Posterior cingulate gyrus (tissue), 11 donors: ENCODE measurements at regions not wholly inside any gene's neighbourhood (a gene's known extent, or its start where the extent isn't known, plus 50 kb on each side); places are given as distances from the start of the nearest gene placed in this dataset.
"Not testable (repeated sequence)": the region's sequence is repeated elsewhere in the genome, so short reads cannot be mapped to it uniquely, and the experiment has no call there.

Source experiments
- DNase-seq, 10 donors: peaks; one replicate each; pipeline versions ENCODE4 v3.0.0 to v3.0.0-alpha.2; 2020 to 2021; ENCODE audit warnings: mixed read lengths in 3 of 10
- intact Hi-C: fragments of 100-400 bp; cut with DNase I; formaldehyde crosslinking; loops from one replicate; pipeline ENCODE4 v1.15.1; 2023

- DNase-seq: no peak
- intact Hi-C loops: no loop called here
These were observed 275.3 kb downstream of the TMEM38B start for GRCh38 chr9:105969636-105970035.

- no peak for DNase-seq
- intact Hi-C loops: no loop called here
These were observed 277.6 kb downstream of the TMEM38B start for GRCh38 chr9:105971986-105972385.

- DNase-seq: no peak
- intact Hi-C loops: no loop called here
These were observed 278.3 kb downstream of the TMEM38B start for GRCh38 chr9:105972466-105973204.

DNA sequence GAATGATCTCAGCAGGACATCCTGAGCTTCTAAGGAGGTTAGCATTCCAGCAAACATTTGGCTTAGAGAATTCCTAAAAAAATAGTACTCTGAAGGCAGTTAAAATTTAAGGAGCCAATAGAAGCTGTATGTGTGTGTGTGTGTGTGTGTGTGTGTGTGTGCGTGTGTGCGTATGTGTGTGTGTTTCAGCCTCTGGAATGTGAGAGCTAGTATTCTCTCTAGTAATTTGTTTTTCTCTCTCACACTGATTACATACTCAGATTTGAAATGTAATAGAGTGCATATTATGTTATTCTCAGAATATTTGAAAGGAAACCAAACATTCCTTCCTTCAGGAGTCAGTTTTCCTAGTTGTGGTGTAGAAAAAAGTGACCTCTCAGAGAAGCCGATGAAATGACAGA, 279.6 kb downstream of the TMEM38B start:
- intact Hi-C loops: no loop called here
- no peak for DNase-seq

DNA sequence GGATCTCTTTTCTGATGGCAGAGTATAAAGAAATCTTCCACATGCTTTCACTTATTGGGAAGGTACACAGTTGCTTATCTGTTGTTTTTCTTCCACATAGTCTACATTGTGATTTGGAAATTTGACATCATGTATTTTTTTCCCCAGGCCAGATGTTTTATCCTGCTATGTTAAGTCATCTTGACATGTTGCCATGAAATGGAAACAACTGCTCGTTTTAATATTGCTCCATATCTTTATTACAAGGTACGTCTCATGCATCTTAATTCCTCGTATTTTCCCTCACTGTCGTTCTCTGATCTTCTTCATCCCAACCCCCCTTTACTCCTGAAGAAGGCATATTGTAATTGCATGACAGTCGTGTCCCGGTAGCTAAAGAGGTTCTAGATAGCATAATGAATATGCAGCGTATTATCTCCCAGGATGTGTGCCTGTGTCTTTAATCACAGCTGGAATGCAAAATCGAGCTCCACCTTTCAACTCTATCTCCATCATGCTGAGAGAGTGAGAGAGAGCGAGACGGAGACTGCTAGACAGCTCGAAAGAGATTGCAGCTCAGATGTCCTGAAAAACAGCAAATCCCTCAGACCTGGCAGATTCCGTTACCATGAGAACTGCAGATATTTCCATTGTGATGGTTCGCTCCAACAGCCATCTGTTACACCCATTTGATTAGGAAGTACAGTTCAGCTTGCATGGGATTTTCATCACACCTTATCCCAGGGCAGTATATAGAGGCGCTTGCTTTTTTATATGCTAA, 281.7 kb downstream of the TMEM38B start:
- no peak for DNase-seq
- intact Hi-C loops: no loop called here

DNA sequence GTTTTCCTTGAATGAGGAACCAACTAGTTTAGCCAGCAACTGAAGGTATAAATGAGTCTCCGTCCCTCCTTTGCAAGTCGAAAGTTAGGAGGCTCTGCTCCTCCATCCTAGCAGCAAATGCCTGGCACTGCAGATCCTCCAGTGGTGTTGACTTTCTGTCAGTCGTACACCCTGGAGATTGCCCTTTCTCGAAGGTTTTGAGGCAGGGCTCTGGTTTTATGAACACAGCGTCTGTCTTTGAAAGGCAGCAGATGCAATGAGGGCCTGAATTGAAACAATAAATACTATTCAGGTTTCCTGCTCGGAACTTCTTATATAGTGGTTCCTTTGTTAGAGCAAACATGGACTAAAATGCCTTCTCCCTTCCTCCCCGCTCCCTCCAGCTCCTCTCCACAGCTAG, 284.0 kb downstream of the TMEM38B start:
- intact Hi-C loops: no loop called here
- DNase-seq: peak in 1 of 10 donors; percentile 28

DNA sequence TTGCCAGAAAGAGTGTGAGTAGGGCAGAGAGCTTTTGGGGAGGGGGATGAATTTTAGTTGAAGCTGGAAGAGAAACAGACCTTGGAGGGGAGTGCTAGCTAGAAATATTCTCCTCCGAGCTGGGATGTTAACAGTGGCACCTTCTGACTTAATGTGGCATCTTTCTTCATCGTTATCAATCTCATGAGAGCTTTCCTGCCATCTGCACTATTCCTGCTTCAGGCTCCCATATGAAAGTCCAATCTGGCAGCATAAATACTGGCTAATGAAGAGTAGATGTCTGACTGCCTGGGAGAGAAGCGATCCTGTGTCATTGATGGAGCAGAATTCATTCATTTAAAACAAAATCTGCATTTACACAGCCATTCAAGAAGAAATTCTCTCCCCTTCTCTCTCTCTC, 284.5 kb downstream of the TMEM38B start:
- no peak for DNase-seq
- intact Hi-C loops: no loop called here

GRCh38 chr9:105979290-105979689, 284.9 kb downstream of the TMEM38B start:
- intact Hi-C loops: no loop called here
- no peak for DNase-seq

- intact Hi-C loops: no loop called here
- DNase-seq: no peak
These were observed 290.4 kb downstream of the TMEM38B start for GRCh38 chr9:105984714-105985113.

- DNase-seq: peak; percentile 44 to 97 (median 69)
- intact Hi-C loops: no loop called here
These were observed 298.9 kb downstream of the TMEM38B start for GRCh38 chr9:105993116-105993854.

DNA sequence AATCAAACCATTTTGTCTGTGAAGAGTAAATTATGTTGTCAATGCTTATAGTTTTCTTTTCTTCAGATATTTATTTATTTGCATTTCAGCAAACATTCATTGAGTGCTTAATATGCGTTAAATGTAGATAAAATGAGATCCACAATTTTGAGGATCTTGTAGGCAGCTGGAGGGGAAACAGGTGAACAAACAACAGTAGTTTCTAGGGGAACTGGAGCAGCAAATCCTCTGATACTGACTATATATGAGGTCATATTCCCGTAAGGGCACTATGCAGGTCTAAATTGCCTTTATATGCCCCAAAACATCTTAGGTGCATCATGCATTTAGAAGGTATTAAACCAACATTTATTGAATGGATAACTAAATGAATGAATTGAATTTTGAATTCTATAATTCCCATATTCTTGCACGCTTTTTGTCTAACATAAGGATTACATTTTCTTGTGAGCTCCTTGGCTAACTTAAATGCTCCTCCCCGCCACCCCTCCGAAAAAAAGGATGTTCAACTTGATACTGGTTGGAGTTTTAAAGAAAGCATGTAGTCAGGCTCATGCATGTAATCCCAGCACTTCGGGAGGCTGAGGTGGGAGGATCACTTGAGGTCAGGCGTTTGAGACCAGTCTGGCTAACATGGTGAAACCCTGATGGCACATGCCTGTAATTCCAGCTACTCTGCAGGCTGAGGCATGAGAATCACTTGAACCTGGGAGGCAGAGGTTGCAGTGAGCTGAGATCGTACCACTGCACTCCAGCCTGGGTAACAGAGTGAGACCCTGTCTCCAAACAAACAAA, 299.8 kb downstream of the TMEM38B start:
- intact Hi-C loops: no loop called here
- DNase-seq: no peak

DNA sequence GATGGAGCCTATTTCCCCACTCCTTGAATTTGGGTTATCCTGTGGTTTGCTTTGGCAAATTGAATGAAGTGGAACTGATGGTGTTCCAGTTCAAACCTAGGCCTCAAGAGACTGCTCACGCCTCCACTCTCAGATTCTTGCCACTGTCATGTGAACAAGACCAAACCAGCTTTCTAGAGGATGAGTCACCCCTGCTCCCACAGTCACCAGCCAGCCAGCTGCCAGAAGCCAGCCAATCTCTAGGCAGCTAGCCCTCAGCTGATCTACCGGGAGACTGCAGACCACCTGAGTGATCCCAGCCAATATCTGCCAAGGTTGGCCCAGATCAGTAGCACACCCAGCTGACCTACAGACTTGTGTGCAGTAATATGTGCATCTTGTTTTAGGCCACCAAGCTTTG, 300.6 kb downstream of the TMEM38B start:
- DNase-seq: peak in 3 of 10 donors; percentile 12 to 84 (median 31)

GRCh38 chr9:106017198-106017740, 322.9 kb downstream of the TMEM38B start:
- no peak for DNase-seq
- intact Hi-C loops: no loop called here

More for the DNA sequence above, 300.6 kb downstream of the TMEM38B start:
- intact Hi-C loops: no loop called here

GRCh38 chr9:106019039-106019680, 324.8 kb downstream of the TMEM38B start:
- intact Hi-C loops: no loop called here
- DNase-seq: no peak

DNA sequence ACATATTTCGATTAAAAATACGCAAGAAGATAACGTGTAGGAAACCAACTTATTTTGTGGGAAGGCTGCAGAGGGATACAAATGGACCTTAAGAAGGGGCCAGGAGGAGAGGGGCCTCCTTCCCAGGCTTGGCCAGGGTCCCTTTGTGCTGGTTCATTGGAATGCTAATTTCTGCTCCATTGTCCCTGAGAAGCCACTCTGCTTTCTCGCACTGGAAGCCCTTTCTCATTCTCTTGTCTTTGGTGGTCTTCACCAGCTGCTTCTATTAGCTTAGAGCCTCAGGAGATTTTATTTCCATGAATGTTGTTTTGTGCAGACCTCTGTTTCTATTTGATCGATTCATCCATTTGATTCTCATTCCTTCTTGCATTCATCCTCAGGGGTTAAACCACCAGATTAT, 325.4 kb downstream of the TMEM38B start:
- no peak for DNase-seq
- intact Hi-C loops: no loop called here

DNA sequence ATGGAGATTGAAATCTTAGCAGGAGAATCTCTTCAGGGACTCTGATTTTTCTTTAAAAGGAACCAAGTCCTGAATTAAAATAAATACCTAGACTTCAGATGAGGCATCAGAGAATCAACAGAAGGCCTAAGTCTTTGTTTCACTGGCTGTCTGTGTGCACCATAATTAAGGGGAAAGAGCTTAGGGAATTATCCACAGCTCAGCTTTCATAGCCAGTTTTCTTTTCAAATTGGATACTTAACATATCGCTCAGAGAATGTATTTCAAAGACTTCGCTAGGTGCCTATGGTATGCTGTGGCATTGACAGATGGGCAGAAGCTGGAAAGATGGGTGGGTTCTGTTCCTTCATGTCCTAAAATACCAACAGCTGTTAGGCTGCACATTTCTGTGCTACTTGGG, 325.8 kb downstream of the TMEM38B start:
- intact Hi-C loops: no loop called here
- DNase-seq: no peak

- intact Hi-C loops: no loop called here
- no peak for DNase-seq
These were observed 329.1 kb downstream of the TMEM38B start for GRCh38 chr9:106023455-106023854.

- DNase-seq: peak in 1 of 10 donors; percentile 70
- intact Hi-C loops: no loop called here
These were observed 331.1 kb downstream of the TMEM38B start for GRCh38 chr9:106025453-106025852.

GRCh38 chr9:106030146-106030545, 335.8 kb downstream of the TMEM38B start:
- intact Hi-C loops, DNase-seq: not testable (repeated sequence)

DNA sequence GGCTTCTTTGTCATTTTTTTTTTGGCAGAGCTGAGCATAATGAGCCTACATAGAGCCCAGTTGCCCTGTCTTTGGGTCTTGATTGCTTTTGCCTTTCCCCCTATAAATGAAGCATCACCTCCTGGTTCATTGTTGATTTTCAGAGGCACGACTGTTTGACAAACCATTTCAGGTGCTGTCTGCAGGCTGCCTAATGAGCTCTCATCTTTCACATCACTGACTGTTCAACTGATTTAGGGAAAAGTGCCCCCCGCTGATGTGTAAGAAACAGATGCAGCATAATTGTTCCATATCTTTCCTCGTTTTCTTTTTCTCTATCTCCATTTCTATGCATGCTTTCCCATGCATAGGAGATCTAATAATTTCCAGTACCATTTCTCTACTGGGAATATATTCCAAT, 338.6 kb downstream of the TMEM38B start:
- DNase-seq: no peak
- intact Hi-C loops: no loop called here
